Astrocyte of the spinal cord (primary cell): ENCODE measurements at regions not wholly inside any gene's neighbourhood (a gene's known extent, or its start where the extent isn't known, plus 50 kb on each side); places are given as distances from the start of the nearest gene placed in this dataset.
"Not testable (repeated sequence)": the region's sequence is repeated elsewhere in the genome, so short reads cannot be mapped to it uniquely, and the experiment has no call there.

Experiments
- DNase-seq: peaks from one replicate; pipeline ENCODE4 v3.0.0; 2011; ENCODE audit warnings: low read depth, low spot score
- H3K4me3 ChIP-seq: 2 replicates; pipeline ENCODE4 v1.5.1; 2011; ENCODE audit warnings: low read depth, mild to moderate bottlenecking, low read length, moderate library complexity
- in situ Hi-C: cut with HindIII; loops from 2 replicates; pipeline ENCODE4 v1.10.0; 2017; ENCODE audit warnings: low sequenced_read_pairs
- TF ChIP-seq, protein P1 (sequence below): IDR thresholded peaks from 2 replicates; pipeline ENCODE4 v1.5.1; 2012; ENCODE audit warnings: low read depth, mild to moderate bottlenecking, low read length, inconsistent platforms

GRCh38 chr7:84714765-84715164 is 472.1 kb downstream of the SEMA3D start:
- in situ Hi-C loops: no loop called here
- no peak overlapping the region for H3K4me3 ChIP-seq
- DNase-seq: no peak
- TF ChIP-seq, protein P1, sequence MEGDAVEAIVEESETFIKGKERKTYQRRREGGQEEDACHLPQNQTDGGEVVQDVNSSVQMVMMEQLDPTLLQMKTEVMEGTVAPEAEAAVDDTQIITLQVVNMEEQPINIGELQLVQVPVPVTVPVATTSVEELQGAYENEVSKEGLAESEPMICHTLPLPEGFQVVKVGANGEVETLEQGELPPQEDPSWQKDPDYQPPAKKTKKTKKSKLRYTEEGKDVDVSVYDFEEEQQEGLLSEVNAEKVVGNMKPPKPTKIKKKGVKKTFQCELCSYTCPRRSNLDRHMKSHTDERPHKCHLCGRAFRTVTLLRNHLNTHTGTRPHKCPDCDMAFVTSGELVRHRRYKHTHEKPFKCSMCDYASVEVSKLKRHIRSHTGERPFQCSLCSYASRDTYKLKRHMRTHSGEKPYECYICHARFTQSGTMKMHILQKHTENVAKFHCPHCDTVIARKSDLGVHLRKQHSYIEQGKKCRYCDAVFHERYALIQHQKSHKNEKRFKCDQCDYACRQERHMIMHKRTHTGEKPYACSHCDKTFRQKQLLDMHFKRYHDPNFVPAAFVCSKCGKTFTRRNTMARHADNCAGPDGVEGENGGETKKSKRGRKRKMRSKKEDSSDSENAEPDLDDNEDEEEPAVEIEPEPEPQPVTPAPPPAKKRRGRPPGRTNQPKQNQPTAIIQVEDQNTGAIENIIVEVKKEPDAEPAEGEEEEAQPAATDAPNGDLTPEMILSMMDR: no peak

- H3K4me3 ChIP-seq: no peak overlapping the region
- no peak for DNase-seq
- in situ Hi-C loops: no loop called here
- TF ChIP-seq, protein P1: no peak
Observed at GRCh38 chr7:84712374-84713121, 474.3 kb downstream of the SEMA3D start.

DNA sequence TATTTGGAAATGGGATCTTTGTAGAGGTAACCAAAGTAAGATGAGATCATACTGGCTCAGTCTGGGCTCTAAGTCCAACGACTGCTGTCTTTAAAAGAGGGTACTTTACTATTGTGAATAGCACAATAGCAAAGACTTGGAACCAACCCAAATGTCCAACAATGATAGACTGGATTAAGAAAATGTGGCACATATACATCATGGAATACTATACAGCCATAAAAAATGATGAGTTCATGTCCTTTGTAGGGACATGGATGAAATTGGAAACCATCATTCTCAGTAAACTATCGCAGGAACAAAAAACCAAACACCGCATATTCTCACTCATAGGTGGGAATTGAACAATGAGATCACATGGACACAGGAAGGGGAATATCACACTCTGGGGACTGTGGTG is 476.3 kb downstream of the SEMA3D start:
- DNase-seq, in situ Hi-C loops, H3K4me3 ChIP-seq: not testable (repeated sequence)

GRCh38 chr7:84705706-84706105 is 481.1 kb downstream of the SEMA3D start:
- DNase-seq: no peak
- H3K4me3 ChIP-seq: no peak overlapping the region
- in situ Hi-C loops: no loop called here
- TF ChIP-seq, protein P1: no peak

GRCh38 chr7:84705079-84705478 is 481.8 kb downstream of the SEMA3D start:
- no peak for DNase-seq
- TF ChIP-seq, protein P1: no peak
- H3K4me3 ChIP-seq: no peak overlapping the region
- in situ Hi-C loops: no loop called here

- H3K4me3 ChIP-seq: no peak overlapping the region
- in situ Hi-C loops: no loop called here
- no peak for DNase-seq
- TF ChIP-seq, protein P1: no peak
Observed at GRCh38 chr7:84704380-84704779, 482.5 kb downstream of the SEMA3D start.

DNA sequence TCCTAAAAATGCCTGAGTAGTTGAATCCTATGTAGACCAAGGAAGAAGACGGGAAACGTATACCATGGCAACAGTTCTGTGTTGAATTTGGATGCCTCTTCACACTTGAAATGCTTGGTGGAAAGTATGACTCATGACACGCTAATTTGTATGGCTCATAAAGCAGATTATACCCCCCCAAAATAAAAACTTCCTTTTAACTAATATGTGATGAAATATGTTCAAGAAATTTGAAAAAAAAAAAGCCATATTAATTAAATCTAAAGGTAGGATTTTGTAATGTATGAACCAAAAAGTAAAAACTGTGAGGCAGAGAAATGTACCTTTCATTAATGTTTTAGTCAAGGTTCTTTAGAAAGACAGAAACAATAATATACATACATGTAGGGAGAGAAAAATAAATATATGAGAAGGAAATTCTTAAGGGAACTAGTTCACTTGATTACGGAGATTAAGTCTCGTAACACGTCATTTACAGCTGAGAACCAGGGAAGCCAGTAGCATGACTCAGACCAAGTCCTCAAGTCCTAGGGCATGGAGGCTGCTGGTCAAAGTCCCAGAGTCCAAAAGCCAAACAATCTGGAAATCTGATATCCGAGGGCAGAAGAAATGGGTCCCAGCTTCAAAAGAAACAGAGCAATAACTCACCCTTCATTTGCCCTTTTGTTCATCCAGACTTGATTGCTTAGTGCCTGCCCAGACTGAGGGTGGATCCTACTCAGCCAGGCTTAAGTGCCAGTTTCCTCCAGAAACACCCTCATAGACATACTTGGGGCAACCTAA is 485.1 kb downstream of the SEMA3D start:
- in situ Hi-C loops: no loop called here
- H3K4me3 ChIP-seq: no peak overlapping the region
- TF ChIP-seq, protein P1: no peak
- peak; percentile 96 for DNase-seq
